ENCODE measurements at regions not wholly inside any gene's neighbourhood (a gene's known extent, or its start where the extent isn't known, plus 50 kb on each side); places are given as distances from the start of the nearest gene placed in this dataset.

GRCh38 chr13:34591900-34592529 is 350.1 kb upstream of the NBEA start:
- DNase-seq = no peak

DNA sequence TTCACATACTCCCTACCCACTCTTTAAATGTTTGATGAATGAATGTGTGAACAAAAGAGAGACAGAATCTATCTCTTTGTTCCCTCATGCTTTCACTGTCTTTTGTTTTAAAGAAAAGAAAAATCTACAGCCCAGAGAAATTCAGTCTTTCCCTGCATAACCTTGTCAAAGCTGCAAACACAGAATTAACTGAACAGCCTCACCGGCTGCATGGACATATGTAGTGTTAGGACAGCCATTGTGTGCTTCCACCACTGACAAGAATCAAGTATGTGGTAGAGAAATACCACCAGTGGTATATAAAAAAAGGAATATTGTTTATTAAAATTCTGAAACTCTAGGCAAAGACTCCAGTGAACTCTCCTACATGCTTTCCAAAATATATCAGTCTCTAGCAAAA is 348.4 kb upstream of the NBEA start:
- no peak for DNase-seq

GRCh38 chr13:34594507-34594906 is 347.6 kb upstream of the NBEA start:
- no peak for DNase-seq

DNA sequence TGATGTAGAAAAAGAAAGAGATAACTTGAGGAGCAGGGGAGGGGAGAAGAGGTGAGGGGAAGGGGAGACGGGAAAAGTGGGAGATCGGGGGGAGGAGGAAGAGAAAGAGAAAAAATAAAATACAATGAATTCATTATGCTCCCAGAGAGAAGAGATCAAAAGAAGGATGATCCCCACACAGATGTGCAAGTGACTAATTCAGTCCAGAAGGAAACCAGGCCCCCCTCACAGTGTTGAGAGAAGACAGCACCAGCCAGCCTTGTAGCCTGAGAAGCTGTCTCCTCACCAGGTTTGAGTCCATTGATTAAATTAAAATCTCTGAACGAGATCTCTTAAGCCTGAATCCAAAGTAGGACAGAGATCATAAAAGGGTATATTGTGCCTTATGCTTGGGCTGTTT is 333.7 kb upstream of the NBEA start:
- DNase-seq = no peak

DNA sequence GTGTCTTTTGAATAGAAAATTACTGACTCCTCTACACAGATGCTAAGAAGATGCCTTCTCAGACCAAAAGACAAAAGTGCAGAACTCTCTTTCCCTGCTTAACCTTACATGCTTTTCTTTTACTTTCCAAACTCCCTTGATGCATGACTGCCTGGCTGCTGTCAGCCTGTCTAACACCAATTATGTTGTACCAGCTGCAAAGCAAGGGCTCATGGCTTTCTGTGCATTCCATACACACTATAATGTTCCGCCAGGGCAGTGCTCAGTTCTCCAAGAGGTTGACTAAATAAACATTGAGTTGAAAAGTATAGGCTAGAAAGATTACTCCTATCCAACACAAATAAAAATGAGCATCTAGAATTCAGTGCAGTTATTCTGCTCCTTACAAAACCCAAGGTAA is 330.4 kb upstream of the NBEA start:
- no peak for DNase-seq

GRCh38 chr13:34617473-34618083 is 324.5 kb upstream of the NBEA start:
- DNase-seq = no peak

DNA sequence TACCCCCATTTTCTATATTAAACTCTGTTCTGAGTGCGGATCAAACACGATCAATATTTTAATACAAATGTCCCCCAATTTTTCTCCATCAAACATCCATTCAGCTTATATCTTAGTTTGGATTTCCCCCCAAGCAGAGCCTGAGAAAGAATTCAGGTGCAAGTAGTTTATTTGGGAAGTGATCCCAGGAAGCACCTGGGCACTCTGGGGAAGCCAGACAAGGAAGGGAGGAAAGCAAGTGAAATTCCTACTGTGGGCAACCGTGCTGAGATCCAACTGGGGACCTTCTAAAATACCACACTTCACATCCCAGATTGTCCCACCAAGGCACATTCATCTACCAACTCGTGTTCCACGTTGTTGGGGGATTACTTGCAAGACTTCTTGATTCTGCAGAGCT is 323.4 kb upstream of the NBEA start:
- no peak for DNase-seq

DNA sequence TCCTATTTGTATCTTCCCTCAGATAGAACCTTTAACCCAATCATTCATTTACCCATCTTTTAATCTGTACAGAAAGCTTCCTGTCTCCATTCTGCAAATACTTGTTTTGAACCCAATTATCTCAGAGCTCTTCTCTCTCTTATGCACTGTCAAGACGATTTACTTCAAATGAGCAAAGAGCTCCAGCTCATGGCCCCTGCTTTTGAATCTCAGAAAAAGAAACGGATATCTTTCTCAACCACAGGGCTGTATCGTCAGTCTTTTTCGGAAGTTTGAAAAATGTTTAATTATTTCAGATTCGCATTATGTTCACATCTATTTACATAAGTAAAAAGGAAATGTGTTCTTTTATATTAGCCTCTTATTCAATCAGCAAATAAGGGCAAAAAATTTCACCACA is 322.7 kb upstream of the NBEA start:
- DNase-seq = no peak

DNA sequence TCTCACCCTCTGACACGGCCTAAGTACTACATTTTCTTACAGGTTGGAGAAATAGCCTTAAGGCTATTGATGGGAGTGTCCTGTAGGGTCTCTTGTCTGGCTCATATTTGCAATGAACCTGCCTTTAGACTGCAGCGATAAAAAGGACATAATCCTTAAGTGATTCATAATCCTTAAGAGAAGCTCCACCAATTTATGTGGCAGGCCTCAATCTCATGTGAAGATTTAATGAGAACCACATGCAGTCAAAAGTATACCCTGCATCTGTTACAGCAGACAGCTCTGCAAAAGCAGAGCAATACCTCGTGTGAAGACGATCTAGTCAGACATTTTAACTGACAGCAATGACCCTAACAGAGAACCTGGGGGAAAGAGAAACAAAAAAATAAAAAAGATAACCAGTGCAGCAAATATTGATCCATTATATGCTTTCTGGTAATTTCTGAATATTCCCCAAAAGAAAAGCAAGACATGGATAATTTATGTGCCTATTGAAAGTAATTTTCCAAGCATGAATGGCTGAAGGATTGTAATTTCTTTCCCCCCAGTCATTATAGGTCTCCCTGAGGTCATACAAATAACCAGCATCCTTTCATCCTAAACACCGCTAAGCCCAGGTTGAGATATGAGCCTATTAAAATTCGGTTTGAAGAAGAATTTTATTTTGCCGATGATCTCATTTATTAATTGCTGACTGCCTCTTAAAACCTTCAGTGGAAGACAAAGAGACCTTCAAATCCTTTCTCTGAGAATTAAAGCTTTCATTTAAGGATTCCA is 321.8 kb upstream of the NBEA start:
- no peak for DNase-seq

DNA sequence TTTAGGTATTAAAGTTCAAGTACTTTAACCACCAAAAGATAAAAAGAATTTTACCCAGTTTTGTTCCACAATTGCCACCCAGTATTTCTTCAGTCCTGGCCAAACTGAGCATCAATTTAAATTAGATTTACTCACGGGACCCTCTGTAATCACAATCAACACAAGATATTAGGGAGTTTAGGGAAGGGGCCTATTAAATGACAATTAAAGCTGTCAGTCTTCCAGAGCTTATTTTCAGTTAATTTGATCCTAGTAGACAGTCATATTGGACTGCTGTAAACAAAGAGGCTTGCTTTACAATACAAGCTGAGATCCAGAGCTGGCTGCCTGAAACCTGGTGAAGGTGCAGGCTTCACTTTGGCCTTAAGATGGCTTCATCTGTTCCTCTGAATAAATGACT is 321.2 kb upstream of the NBEA start:
- no peak for DNase-seq

GRCh38 chr13:34623331-34623730 is 318.7 kb upstream of the NBEA start:
- no peak for DNase-seq

DNA sequence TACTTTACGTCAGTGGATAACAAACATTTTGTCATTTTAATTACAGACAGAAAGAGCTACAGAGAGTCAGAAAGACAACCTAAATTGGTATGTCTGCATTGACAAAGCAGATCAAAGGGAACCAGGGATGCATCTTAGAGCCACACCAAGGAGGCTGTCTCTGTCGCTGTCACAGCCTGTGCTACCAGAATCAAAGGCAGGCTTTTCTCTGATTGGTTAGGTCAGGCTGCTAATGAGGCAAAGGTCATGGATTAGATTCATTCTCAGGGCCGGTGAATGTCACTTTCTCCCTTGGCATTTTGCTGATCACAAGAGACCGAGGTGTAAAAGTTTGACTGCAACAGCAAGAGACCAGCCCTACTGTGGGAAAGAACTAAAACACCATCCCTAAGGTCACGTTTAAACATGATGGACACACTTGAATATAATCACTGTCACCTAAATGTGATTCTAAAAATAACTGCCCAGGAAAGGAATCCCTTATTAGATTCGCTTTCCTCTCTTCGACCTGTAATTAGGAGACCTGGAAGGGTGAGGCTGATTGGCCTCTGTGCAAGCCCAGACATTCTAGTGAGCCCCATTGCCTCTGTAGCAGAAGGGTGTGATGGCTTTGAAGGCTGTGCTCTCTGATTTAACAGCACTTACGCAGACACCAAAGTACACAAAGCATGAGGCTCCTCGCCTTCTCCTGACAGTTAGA is 314.4 kb upstream of the NBEA start:
- DNase-seq = no peak

DNA sequence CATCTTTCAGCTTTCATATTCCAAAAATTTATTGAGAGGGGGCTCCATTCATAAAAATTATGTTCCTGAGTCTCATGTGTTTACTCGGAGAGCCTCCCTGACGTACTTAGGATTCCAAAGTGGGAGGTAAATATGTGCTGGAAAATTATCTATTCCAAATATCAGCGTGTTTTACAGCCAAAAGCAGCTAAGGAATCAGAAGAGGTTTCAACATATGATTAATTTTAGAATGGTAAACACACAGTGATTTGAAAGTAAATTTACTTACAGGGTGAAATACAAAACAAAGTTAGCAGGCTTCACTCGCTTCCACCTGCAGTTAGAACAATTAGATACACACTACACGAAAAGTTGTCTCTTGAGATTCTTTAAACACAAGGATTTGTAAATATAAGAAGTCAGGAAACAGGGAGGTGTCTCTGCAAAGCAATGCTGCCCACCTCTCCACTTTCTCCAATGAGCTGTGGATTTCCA is 313.8 kb upstream of the NBEA start:
- no peak for DNase-seq

GRCh38 chr13:34634448-34634847 is 307.6 kb upstream of the NBEA start:
- no peak for DNase-seq

DNA sequence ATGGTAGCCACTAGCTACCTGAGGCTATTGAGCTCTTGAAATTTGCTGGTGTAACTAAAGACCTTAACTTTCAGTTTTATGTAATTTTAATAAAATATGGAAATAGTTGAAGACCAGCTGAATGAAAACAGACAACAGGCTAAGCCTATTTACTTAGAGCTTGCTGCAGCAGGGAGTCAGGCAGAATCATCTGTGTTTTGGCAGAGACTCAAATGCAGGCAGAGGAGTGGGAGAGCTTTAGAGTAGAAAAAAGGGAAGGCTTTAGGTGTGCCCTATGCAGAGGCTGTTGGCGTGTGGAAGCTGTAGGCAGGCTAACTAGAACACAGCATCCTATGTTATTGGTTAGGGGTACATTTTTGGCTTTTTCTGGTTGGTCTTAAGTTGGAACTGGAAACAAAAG is 304.9 kb upstream of the NBEA start:
- DNase-seq = no peak

- DNase-seq = no peak
These were observed 304.4 kb upstream of the NBEA start for GRCh38 chr13:34637636-34638035.

- DNase-seq = no peak
These were observed 303.2 kb upstream of the NBEA start for GRCh38 chr13:34638897-34639296.

GRCh38 chr13:34640179-34640992 is 301.7 kb upstream of the NBEA start:
- DNase-seq = no peak

DNA sequence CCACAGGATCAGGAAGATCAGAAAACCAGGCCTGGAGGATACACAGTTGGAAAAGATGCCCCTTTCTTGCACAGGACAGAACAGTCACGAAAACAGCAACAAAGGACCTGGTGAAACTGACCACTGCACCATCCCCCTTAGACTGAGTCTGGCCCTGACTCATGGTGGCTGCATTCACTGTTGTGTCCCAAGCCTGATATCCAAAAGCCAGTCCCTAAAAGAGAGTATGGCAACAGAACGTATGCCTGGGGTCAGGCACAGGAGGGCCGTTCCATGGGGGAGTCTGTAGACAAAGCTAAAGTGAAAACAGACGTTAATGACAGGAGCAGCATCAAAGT is 301.1 kb upstream of the NBEA start:
- no peak for DNase-seq

DNA sequence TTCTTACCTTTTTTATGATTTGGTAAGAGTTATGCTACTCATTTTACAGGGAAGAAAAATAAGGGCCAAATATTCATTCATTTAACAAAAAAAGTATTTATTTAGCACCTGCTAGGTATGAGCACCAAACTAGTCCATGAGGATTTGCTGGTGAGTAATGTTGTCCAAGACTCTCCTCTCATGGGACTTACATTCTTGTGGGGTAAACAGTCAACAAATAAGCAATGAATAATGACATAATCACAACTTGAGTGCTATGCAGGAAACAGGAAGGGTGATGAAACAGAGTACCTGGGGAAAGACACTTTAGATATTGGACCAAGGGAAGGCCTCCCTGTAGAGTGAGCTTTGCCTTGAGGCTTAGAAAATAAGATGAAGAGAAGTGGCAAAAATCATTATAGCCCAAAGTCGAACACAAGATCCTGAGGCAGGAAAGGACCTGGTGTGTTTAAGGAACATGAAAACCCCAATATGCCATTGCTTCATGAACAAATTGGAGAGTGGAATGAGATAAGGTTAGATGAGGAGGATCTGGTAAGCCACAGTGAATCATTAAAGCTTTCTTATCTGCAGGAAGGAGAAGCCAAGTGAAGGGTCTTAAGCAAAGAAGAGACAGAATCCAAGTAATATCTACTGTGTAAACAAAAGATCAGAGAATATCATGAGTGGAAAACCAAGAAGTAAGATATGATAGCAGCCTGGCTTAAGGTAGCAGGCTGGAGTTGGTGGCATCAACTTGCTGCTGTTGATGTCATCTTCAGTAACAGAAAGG is 294.5 kb upstream of the NBEA start:
- DNase-seq = no peak

DNA sequence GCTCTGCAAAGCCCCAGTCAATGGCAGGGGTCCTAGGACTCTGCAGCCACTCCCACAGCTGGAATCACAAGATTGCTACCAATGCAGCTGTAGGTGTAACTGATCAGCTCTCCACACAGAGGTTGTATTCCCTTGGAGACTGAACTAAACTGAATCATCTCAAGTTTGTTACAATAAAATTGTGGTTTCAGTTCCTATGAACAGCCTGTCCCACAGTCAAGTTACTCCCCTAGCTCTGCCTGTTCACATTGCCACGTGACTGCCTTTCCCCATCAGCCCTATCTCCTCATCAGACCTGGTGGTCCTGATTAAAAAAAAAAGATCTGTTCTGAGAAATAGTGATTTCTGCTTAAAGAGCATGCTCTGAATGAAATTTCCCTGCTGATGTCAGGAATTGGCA is 287.9 kb upstream of the NBEA start:
- DNase-seq = no peak

GRCh38 chr13:34654647-34655046 is 287.4 kb upstream of the NBEA start:
- no peak for DNase-seq

All from CD4-positive, alpha-beta T cell treated with Interleukin-12 subunit alpha and Interleukin-12 subunit beta, for 1 hour (primary cell).